Skeletal muscle tissue (tissue), 3 donors: ENCODE measurements at regions not wholly inside any gene's neighbourhood (a gene's known extent, or its start where the extent isn't known, plus 50 kb on each side); places are given as distances from the start of the nearest gene placed in this dataset.

Experiments
- H3K27ac ChIP-seq: one replicate; pipeline ENCODE4 v1.7.0; 2013; ENCODE audit warnings: mild to moderate bottlenecking, low read depth, low read length, inconsistent platforms
- H3K27me3 ChIP-seq, 3 donors: one replicate each; pipeline ENCODE4 v1.7.0; 2013; ENCODE audit warnings: low read length in 3 of 3; ENCODE audit not compliant: control insufficient read depth in 3 of 3, insufficient read depth in 3 of 3
- H3K36me3 ChIP-seq, 3 donors: one replicate each; pipeline ENCODE4 v1.7.0; 2013; ENCODE audit warnings: low read length in 3 of 3; ENCODE audit not compliant: control insufficient read depth in 3 of 3, insufficient read depth in 3 of 3
- H3K4me1 ChIP-seq, 3 donors: one replicate each; pipeline ENCODE4 v1.7.0; 2013; ENCODE audit warnings: low read length in 3 of 3, mild to moderate bottlenecking in 3 of 3; ENCODE audit not compliant: control insufficient read depth in 3 of 3, insufficient read depth in 3 of 3
- H3K4me3 ChIP-seq, 3 donors: one replicate each; pipeline ENCODE4 v1.7.0; 2013; ENCODE audit warnings: low read length in 3 of 3
- H3K9ac ChIP-seq, 3 donors: one replicate each; pipeline ENCODE4 v1.7.0; 2013; ENCODE audit warnings: low read length in 3 of 3, mild to moderate bottlenecking in 3 of 3, moderate library complexity in 2 of 3, low read depth in 1 of 3
- H3K9me3 ChIP-seq, 3 donors: one replicate each; pipeline ENCODE4 v1.7.0; 2013; ENCODE audit warnings: low read length in 3 of 3; ENCODE audit not compliant: control insufficient read depth in 3 of 3
- donor health status: Osteomylitis.

DNA sequence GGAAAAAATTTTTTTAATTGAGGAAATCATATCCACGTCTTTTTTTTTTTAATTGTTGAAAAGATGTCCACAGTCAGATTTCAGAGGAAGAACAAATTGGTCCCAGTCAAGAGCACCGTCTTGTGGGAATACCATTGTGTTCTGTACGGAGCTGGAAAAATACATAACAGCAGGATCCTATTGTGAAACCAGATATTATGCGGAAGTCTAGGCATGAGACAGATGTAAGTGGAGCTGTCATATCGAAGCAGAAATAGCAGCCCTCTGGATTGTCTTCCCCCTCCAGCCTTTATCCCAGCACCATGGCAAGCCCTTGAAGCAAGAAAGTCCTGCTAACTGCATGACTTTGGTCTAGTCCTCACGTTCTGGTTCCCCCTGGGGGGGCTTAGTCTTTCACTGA lies 391.6 kb upstream of the ASIC2 start:
- H3K9me3 ChIP-seq = peaks cover 0 to 2% (median 0%) of the 10 kb centered on the region in 3 donors
- no peak overlapping the region for H3K27ac ChIP-seq

DNA sequence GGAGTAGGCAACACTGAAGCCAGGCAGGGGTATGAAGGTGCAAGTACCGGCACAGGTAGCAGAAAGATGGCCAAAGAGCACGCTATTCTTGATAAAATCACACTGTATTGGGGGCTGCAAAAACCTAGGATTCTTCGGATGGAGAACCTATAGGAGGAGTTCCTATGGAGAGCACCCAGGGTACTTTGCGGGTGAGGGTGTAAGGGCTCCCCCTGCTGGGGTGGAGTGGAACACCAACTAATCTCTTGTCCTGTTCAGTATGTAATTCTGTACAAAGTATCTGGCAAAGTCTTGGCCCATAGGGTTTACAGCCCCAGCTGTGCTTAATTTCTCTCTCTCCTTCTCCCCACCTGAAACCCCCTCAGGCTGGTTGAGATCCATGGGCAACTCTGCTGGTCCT lies 393.1 kb upstream of the ASIC2 start:
- H3K9me3 ChIP-seq = peaks cover 0 to 2% (median 0%) of the 10 kb centered on the region in 3 donors
- peaks cover 0 to 3% (median 0%) of the 10 kb centered on the region in 3 donors for H3K27me3 ChIP-seq
- no peaks in the 10 kb centered on the region for H3K36me3 ChIP-seq
- no peak overlapping the region for H3K27ac ChIP-seq
- no peaks in the 10 kb centered on the region for H3K4me1 ChIP-seq
- H3K4me3 ChIP-seq = no peak overlapping the region
- no peak overlapping the region for H3K9ac ChIP-seq

More for the DNA sequence above, 391.6 kb upstream of the ASIC2 start:
- H3K4me1 ChIP-seq = no peaks in the 10 kb centered on the region
- no peak overlapping the region for H3K9ac ChIP-seq
- H3K36me3 ChIP-seq = no peaks in the 10 kb centered on the region
- H3K27me3 ChIP-seq = peaks cover 0 to 3% (median 0%) of the 10 kb centered on the region in 3 donors
- H3K4me3 ChIP-seq = no peak overlapping the region

GRCh38 chr17:33687831-33688230 lies 394.7 kb upstream of the ASIC2 start:
- no peak overlapping the region for H3K27ac ChIP-seq
- H3K27me3 ChIP-seq = peaks cover 0 to 3% (median 0%) of the 10 kb centered on the region in 3 donors
- H3K4me1 ChIP-seq = no peaks in the 10 kb centered on the region
- H3K9ac ChIP-seq = no peak overlapping the region
- H3K4me3 ChIP-seq = no peak overlapping the region
- H3K9me3 ChIP-seq = peaks cover 0 to 2% (median 0%) of the 10 kb centered on the region in 3 donors
- H3K36me3 ChIP-seq = no peaks in the 10 kb centered on the region

DNA sequence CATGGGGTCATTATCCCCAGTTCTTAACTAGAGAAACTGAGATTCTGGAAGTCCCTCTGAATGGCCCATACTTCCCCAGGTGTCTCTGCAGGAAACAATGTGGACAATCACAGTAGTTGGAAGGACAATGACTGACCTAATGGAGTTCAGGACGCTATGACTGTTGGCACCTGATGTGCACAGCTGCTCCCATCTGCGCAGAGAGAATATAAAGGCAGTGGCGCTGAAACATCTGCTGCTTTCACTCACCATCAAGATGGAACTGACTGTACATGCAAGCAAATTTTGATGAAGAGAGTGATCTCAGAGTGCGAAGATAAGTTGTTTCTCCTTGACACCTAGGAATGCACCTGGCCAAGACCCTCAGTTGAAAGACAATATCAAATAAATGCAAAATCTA lies 395.7 kb upstream of the ASIC2 start:
- no peak overlapping the region for H3K27ac ChIP-seq
- no peak overlapping the region for H3K4me3 ChIP-seq
- no peak overlapping the region for H3K9ac ChIP-seq
- H3K4me1 ChIP-seq = no peaks in the 10 kb centered on the region
- peaks cover 0 to 3% (median 0%) of the 10 kb centered on the region in 3 donors for H3K27me3 ChIP-seq
- H3K36me3 ChIP-seq = no peaks in the 10 kb centered on the region
- H3K9me3 ChIP-seq = peaks cover 0 to 2% (median 0%) of the 10 kb centered on the region in 3 donors

- Histone ChIP-seq H3K9ac (no peak overlapping the region), H3K4me1 (no peaks in the 10 kb centered on the region), H3K4me3 (no peak overlapping the region), H3K9me3 (peaks cover 0 to 2% (median 0%) of the 10 kb centered on the region in 3 donors), H3K27ac (no peak overlapping the region), H3K36me3 (no peaks in the 10 kb centered on the region), H3K27me3 (peaks cover 0 to 6% (median 3%) of the 10 kb centered on the region in 3 donors)
Measured at GRCh38 chr17:33689725-33690124, 396.6 kb upstream of the ASIC2 start.

DNA sequence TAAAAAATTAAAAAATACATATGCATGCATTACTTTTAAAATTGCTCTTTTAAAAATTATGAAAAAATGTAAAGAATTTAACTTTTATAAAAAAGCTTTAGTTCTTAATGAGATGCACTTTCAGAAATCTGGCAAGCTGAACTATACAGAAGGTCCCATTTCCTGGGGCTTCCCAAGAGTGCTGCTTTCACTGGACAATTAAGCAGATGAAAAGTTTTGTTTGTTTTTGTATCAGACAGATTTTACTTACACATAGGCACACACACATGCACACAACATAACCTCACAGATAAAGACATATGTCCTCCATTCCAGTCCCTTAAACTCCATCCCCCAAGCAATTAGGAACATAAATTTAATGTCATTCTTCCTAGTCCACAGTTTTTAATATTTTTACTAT lies 402.3 kb upstream of the ASIC2 start:
- Histone ChIP-seq H3K4me1 (no peaks in the 10 kb centered on the region), H3K4me3 (no peak overlapping the region), H3K9ac (no peak overlapping the region), H3K27ac (no peak overlapping the region), H3K9me3 (no peaks in the 10 kb centered on the region), H3K36me3 (no peaks in the 10 kb centered on the region), H3K27me3 (peaks cover 3 to 9% (median 4%) of the 10 kb centered on the region in 3 donors)

GRCh38 chr17:33696102-33696501 lies 403.0 kb upstream of the ASIC2 start:
- H3K4me1 ChIP-seq = no peaks in the 10 kb centered on the region
- no peaks in the 10 kb centered on the region for H3K36me3 ChIP-seq
- H3K27me3 ChIP-seq = peaks cover 3 to 9% (median 4%) of the 10 kb centered on the region in 3 donors
- H3K27ac ChIP-seq = no peak overlapping the region
- no peak overlapping the region for H3K4me3 ChIP-seq
- H3K9ac ChIP-seq = no peak overlapping the region
- H3K9me3 ChIP-seq = no peaks in the 10 kb centered on the region

- Histone ChIP-seq H3K9ac (no peak overlapping the region), H3K4me3 (no peak overlapping the region), H3K27me3 (peaks cover 3 to 9% (median 4%) of the 10 kb centered on the region in 3 donors), H3K4me1 (no peaks in the 10 kb centered on the region), H3K9me3 (no peaks in the 10 kb centered on the region), H3K36me3 (no peaks in the 10 kb centered on the region), H3K27ac (no peak overlapping the region)
Measured at GRCh38 chr17:33697557-33697956, 404.5 kb upstream of the ASIC2 start.

DNA sequence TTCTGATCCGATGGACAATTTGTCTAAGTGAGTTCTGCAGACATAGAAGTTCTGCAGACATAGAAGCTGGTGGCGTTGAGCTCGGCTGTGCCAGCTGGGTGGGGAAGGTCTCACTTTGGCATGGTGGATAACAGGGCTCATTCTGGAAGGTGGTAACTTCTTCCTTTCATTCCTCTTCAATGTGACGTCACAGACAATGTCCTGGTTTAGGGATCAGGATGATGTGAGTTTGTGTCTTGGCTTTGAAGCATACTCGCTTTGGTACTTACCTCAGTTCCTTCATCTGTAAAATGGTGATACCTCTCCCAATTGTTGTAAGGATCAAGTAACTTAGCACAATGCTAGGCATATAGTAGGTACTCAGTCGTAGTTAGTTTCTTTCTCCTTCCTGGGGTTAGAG lies 408.8 kb upstream of the ASIC2 start:
- Histone ChIP-seq H3K36me3 (no peaks in the 10 kb centered on the region), H3K4me1 (no peaks in the 10 kb centered on the region), H3K4me3 (no peak overlapping the region), H3K9me3 (no peaks in the 10 kb centered on the region), H3K9ac (no peak overlapping the region), H3K27me3 (peaks cover 0 to 6% (median 4%) of the 10 kb centered on the region in 3 donors), H3K27ac (no peak overlapping the region)

DNA sequence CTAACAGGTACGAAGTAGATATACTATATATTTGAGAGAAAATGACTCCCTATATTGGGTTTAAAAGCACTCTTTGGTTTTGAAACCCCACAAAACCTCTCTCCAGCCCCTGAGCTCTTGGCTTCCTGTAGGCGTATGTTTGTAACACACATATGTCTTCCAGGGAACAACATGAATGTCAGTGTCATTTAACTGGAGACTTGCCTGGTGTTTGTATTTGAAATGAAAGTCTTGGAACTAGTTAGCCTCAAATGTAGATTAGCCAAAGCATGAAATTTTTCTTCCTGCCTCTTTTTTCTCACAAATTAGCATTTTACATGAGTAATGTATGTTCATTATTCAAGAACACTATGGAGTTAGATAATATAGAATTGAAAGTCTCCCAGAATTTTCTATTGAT lies 411.8 kb upstream of the ASIC2 start:
- no peak overlapping the region for H3K27ac ChIP-seq

More for the DNA sequence above, 411.8 kb upstream of the ASIC2 start:
- H3K27me3 ChIP-seq = peaks cover 0 to 6% (median 0%) of the 10 kb centered on the region in 3 donors
- no peak overlapping the region for H3K9ac ChIP-seq
- no peaks in the 10 kb centered on the region for H3K36me3 ChIP-seq
- no peaks in the 10 kb centered on the region for H3K9me3 ChIP-seq
- H3K4me3 ChIP-seq = no peak overlapping the region
- no peaks in the 10 kb centered on the region for H3K4me1 ChIP-seq
